Medulla oblongata (tissue), 1 donor: ENCODE measurements at regions not wholly inside any gene's neighbourhood (a gene's known extent, or its start where the extent isn't known, plus 50 kb on each side); places are given as distances from the start of the nearest gene placed in this dataset.
"Not testable (repeated sequence)": the region's sequence is repeated elsewhere in the genome, so short reads cannot be mapped to it uniquely, and the experiment has no call there.

Experiments
- DNase-seq: peaks from one replicate; pipeline ENCODE4 v3.0.0-alpha.2; 2015; ENCODE audit errors: extremely low spot score

GRCh38 chr4:107391630-107392028 lies 328.4 kb downstream of the PAPSS1 start:
- no peak for DNase-seq

- no peak for DNase-seq
Measured at GRCh38 chr4:107391009-107391629, 328.9 kb downstream of the PAPSS1 start.

GRCh38 chr4:107389965-107390364 lies 330.1 kb downstream of the PAPSS1 start:
- DNase-seq = no peak

GRCh38 chr4:107388736-107389274 lies 331.2 kb downstream of the PAPSS1 start:
- DNase-seq = no peak

- no peak for DNase-seq
Measured at GRCh38 chr4:107380836-107381438, 339.1 kb downstream of the PAPSS1 start.

- DNase-seq = no peak
Measured at GRCh38 chr4:107380190-107380589, 339.8 kb downstream of the PAPSS1 start.

- DNase-seq = no peak
Measured at GRCh38 chr4:107379054-107379869, 340.8 kb downstream of the PAPSS1 start.

- no peak for DNase-seq
Measured at GRCh38 chr4:107376293-107376692, 340.2 kb upstream of the DKK2 start.

GRCh38 chr4:107366900-107367299 lies 330.8 kb upstream of the DKK2 start:
- no peak for DNase-seq

GRCh38 chr4:107366016-107366735 lies 330.1 kb upstream of the DKK2 start:
- no peak for DNase-seq

- no peak for DNase-seq
Measured at GRCh38 chr4:107363125-107363524, 327.0 kb upstream of the DKK2 start.

GRCh38 chr4:107359208-107359607 lies 323.1 kb upstream of the DKK2 start:
- DNase-seq = no peak

- DNase-seq = not testable (repeated sequence)
Measured at GRCh38 chr4:107354304-107354703, 318.2 kb upstream of the DKK2 start.

GRCh38 chr4:107351196-107351595 lies 315.1 kb upstream of the DKK2 start:
- no peak for DNase-seq

GRCh38 chr4:107349732-107350131 lies 313.6 kb upstream of the DKK2 start:
- no peak for DNase-seq

GRCh38 chr4:107349266-107349665 lies 313.2 kb upstream of the DKK2 start:
- DNase-seq = no peak

- DNase-seq = no peak
Measured at GRCh38 chr4:107348188-107349050, 312.3 kb upstream of the DKK2 start.

GRCh38 chr4:107333518-107333917 lies 297.4 kb upstream of the DKK2 start:
- no peak for DNase-seq

- not testable (repeated sequence) for DNase-seq
Measured at GRCh38 chr4:107332656-107333055, 296.5 kb upstream of the DKK2 start.

- DNase-seq = no peak
Measured at GRCh38 chr4:107330916-107331315, 294.8 kb upstream of the DKK2 start.

- DNase-seq = no peak
Measured at GRCh38 chr4:107319386-107319785, 283.3 kb upstream of the DKK2 start.
